Activated CD4-positive, alpha-beta T cell treated with anti-CD3 and anti-CD28 coated beads, Interleukin-2, Interleukin-6, amounts not matched to agents 100 ng/mL and 50 ng/mL, durations not matched to agents 16 hours and 8 hours (primary cell): ENCODE measurements at regions not wholly inside any gene's neighbourhood (a gene's known extent, or its start where the extent isn't known, plus 50 kb on each side); places are given as distances from the start of the nearest gene placed in this dataset.
A peak's percentile ranks its signal among the peaks of the same experiment; 100 is the strongest.

ENCODE experiments used
- DNase-seq: peaks from one replicate; pipeline ENCODE4 v3.0.0-alpha.2; 2020

DNA sequence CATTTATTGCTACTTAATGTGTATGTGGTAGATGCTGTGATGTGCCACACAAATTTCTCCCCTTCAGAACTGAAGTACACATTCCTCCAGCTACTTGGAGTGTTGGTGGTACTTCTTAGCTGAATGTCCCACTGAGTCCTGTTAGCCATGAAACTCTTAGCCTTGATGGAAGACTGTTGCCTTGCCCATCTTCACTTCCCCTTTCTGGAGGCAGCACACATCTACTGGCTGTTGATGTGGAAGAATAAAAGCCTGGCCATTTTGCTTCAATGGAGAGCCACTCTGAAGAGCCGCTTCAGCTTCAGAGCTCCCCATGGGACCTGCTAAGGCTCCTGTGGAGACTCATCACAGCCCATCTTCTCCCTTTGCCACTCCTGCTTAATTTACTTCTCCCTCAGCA is 157.7 kb upstream of the PITX2 start:
- no peak for DNase-seq

DNA sequence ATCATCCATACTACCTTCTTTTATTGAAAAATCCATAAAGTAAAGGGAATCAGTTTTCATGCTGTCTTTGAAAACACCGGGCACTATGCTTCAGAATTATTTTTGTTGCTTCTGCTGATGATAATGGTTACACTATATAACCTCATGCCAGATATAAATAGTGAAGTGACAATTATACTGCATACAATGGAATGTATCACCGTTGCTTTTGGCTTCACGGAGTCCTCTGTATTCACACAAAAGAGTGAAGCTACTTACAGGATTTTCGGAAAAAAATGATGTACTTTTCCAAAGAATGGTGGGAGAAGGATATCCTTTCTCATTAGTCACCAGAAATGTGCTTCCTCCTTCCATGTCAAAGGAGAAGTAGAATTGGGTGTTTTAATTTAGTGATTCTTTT is 159.1 kb upstream of the PITX2 start:
- no peak for DNase-seq

GRCh38 chr4:110787109-110787508 is 164.2 kb upstream of the PITX2 start:
- DNase-seq, result no peak

- peak; percentile 0 for DNase-seq
Measured at GRCh38 chr4:110787707-110788106, 164.8 kb upstream of the PITX2 start.

DNA sequence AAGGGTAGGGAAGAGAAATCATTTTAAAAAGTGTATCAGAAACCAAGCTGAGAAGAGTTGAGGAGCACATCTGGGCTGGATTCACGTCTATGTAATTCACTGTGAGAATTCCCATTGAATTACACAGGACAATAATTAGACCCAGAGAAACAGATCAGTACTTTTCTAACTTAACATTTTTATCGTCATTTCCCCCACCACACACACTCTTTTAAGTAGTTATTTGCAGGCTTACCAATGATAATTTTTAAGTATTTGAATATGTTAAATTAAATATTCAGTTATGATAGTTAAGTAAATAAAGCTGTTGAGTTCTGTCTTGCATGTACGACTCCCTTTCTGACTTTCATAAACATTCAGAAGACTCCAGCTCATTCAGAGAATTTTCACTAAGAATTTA is 165.4 kb upstream of the PITX2 start:
- DNase-seq, result no peak

- DNase-seq, result no peak
Measured at GRCh38 chr4:110792036-110792435, 169.2 kb upstream of the PITX2 start.

- DNase-seq, result no peak
Measured at GRCh38 chr4:110793381-110793801, 170.5 kb upstream of the PITX2 start.

- DNase-seq, result no peak
Measured at GRCh38 chr4:110793890-110794554, 171.1 kb upstream of the PITX2 start.

DNA sequence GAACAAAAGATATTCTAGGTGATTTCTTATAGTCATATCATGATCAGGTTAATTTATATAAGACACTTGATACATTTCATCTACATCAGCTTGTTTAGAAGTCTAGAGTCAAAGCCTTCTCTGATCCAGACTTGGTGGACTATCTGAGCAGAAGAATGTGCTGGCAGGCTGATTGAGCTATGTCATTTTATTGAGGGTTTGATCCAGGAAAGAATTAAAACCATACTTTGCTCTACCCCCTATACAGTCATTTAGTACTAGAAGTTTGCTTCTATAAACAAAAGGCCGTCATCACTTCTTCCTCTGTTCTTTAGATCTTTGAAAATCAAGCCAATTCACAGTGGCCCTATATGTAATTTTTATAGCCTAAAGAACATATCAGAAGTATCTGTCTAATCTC is 173.1 kb upstream of the PITX2 start:
- no peak for DNase-seq

GRCh38 chr4:110797486-110797885 is 174.6 kb upstream of the PITX2 start:
- DNase-seq, result no peak

DNA sequence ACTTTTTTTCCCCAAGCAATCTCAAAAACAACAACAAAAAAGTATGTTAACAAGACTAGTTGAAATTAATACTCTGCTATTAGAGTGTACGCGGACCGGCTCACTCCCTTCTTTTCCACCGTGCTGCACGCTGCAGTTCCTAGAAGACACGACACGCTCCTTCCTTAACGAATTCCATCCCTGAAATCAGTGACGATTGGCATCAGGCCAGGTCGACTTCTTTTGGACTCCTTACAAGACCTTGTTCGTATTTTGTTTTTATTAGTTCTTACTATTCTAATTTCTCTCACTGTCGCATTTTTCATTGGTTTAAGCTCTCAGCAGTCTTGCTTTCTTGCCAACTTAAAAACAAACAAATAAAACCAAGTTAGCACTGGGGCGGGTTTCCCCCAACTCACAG is 175.8 kb upstream of the PITX2 start:
- DNase-seq, result no peak

GRCh38 chr4:110799211-110799610 is 176.3 kb upstream of the PITX2 start:
- DNase-seq, result no peak

DNA sequence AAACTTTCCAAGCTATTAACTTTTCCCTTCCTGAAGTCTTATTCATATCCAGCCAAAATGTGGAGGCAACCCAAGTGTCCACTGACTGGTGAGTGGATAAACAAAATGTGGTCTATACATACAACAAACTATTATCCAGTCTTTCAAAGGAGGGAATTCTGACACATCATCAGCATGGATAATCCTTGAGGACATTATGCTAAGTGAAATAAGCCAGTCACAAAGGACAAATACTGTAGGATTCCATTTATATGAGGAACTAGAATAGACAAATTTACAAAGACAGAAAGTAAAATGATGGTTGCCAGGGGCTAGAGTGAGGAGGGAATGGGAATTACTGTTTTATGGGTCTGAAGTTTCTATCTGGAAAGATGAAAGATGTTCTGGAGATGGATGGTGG is 178.7 kb upstream of the PITX2 start:
- no peak for DNase-seq

GRCh38 chr4:110808351-110808878 is 185.5 kb upstream of the PITX2 start:
- no peak for DNase-seq

- DNase-seq, result no peak
Measured at GRCh38 chr4:110815950-110816349, 193.1 kb upstream of the PITX2 start.

- no peak for DNase-seq
Measured at GRCh38 chr4:110816367-110816766, 193.5 kb upstream of the PITX2 start.

- DNase-seq, result no peak
Measured at GRCh38 chr4:110821186-110821585, 198.3 kb upstream of the PITX2 start.

DNA sequence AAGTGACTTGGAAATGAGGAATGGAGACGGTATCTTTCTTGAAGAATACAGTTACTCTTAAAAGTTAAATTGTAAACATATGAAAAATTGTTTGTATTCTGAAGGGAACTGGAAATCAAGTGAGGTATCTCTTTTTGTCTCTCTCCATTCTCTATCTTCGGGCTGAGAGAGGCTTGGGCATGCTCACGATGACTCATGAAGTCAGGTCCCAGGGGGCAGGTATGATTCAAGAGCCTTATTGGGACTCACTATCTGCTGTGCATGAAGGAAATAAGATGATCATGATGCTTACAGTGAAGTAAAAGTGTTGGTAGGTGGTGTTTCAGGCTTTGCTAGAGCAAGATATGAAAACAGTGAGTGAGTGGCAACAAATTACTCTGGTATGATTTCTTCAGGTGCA is 200.4 kb upstream of the PITX2 start:
- DNase-seq, result no peak

GRCh38 chr4:110824344-110824743 is 201.5 kb upstream of the PITX2 start:
- DNase-seq, result no peak

GRCh38 chr4:110826656-110827055 is 203.8 kb upstream of the PITX2 start:
- no peak for DNase-seq

DNA sequence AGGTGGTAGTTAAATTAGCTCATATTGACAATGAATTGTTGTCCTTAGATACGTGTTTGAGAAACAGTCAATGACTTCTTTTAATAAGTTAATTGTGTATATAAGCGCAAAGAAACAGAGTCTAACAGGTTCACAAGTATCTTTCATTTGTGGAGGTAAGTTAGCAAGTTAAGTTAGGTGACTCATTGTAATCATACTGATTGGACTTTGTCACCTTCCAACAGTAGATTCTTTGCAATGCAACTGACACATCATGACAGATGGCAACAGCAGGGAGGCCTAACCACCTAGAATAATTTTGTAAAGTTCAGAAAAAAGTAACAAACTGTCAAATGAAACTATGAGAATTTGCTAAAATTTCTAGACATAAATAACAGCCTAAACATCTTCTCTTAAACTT is 207.6 kb upstream of the PITX2 start:
- no peak for DNase-seq

GRCh38 chr4:110837896-110838450 is 215.1 kb upstream of the PITX2 start:
- no peak for DNase-seq

DNA sequence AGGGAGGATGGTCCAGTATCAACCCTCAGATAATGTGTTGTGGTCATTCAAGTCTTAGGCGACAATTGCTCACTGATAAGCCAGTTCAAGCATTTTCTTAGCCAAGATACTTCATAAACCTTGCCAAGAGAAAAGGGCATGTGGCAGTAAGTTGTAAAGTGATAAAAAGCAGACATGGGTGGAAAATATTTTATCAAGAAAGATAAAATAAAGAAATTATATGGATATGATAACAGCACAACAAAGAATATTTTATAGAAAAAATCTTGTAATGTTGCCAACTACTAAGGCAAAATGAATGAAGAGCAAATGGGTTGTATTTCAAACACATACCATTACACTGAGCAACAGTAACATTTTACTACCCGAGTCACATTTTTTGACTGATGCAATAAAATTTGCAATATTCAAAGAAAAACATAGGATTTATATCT is 217.4 kb upstream of the PITX2 start:
- no peak for DNase-seq

GRCh38 chr4:110848787-110849186 is 225.9 kb upstream of the PITX2 start:
- DNase-seq, result no peak

DNA sequence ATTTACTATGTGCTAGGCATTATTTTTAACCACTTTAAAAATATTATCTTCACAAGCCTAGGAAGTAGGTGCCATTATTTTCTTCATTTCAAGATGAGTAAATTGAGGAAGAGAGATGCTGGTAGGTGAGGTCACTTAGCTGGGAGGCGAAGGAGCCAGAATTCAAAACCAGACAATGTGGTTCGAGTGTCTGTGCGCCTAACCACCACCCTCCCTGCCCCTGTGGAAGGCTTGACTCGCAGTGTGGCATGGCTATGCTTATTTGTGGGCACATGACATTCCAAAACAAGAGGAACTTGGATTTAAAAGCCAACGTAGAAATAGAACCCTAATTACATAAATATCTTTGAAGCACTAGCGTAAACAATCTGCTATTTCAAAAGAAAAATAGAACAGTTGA is 226.6 kb upstream of the PITX2 start:
- no peak for DNase-seq
